ENCODE measurements at regions not wholly inside any gene's neighbourhood (a gene's known extent, or its start where the extent isn't known, plus 50 kb on each side); places are given as distances from the start of the nearest gene placed in this dataset.

GRCh38 chr2:43031471-43032212 lies 194.8 kb downstream of the ZFP36L2 start:
- DNase-seq = no peak

GRCh38 chr2:43030551-43031307 lies 195.7 kb downstream of the ZFP36L2 start:
- DNase-seq = no peak

GRCh38 chr2:43029186-43029585 lies 197.2 kb downstream of the ZFP36L2 start:
- no peak for DNase-seq

GRCh38 chr2:43028188-43028587 lies 198.2 kb downstream of the ZFP36L2 start:
- DNase-seq = no peak

GRCh38 chr2:43027097-43027873 lies 199.1 kb downstream of the ZFP36L2 start:
- DNase-seq = no peak

GRCh38 chr2:43026426-43027096 lies 199.8 kb downstream of the ZFP36L2 start:
- DNase-seq = no peak

GRCh38 chr2:43025709-43026295 lies 200.6 kb downstream of the ZFP36L2 start:
- no peak for DNase-seq

GRCh38 chr2:43024515-43025011 lies 201.8 kb downstream of the ZFP36L2 start:
- no peak for DNase-seq

GRCh38 chr2:43023791-43024514 lies 202.5 kb downstream of the ZFP36L2 start:
- DNase-seq = no peak

- no peak for DNase-seq
These were observed 203.5 kb downstream of the ZFP36L2 start for GRCh38 chr2:43022896-43023295.

GRCh38 chr2:43021791-43022509 lies 204.5 kb downstream of the ZFP36L2 start:
- DNase-seq = no peak

- no peak for DNase-seq
These were observed 205.3 kb downstream of the ZFP36L2 start for GRCh38 chr2:43020990-43021669.

GRCh38 chr2:43020296-43020695 lies 206.1 kb downstream of the ZFP36L2 start:
- no peak for DNase-seq

GRCh38 chr2:43019536-43020183 lies 206.7 kb downstream of the ZFP36L2 start:
- DNase-seq = no peak

GRCh38 chr2:43019025-43019367 lies 207.4 kb downstream of the ZFP36L2 start:
- no peak for DNase-seq

- DNase-seq = no peak
These were observed 208.0 kb downstream of the ZFP36L2 start for GRCh38 chr2:43018179-43019024.

GRCh38 chr2:43013821-43014345 lies 212.5 kb downstream of the ZFP36L2 start:
- DNase-seq = no peak

- DNase-seq = no peak
These were observed 213.4 kb downstream of the ZFP36L2 start for GRCh38 chr2:43012966-43013365.

- no peak for DNase-seq
These were observed 215.3 kb downstream of the ZFP36L2 start for GRCh38 chr2:43011158-43011491.
